Panc1 (cell line): ENCODE measurements at regions not wholly inside any gene's neighbourhood (a gene's known extent, or its start where the extent isn't known, plus 50 kb on each side); places are given as distances from the start of the nearest gene placed in this dataset.
A peak's percentile ranks its signal among the peaks of the same experiment; 100 is the strongest.

Experiments used
- POLR2AphosphoS5 ChIP-seq: IDR thresholded peaks from 2 replicates; pipeline ENCODE4 v1.6.1; 2012; ENCODE audit warnings: mild to moderate bottlenecking, low read depth, low read length, moderate library complexity
- SIN3A ChIP-seq: IDR thresholded peaks from 2 replicates; pipeline ENCODE4 v1.6.1; 2012; ENCODE audit warnings: low read depth, mild to moderate bottlenecking, low read length, moderate library complexity, borderline replicate concordance; ENCODE audit not compliant: insufficient read depth
- TF ChIP-seq, protein P1 (sequence below): fragments of 450-650 bp; IDR thresholded peaks from 2 replicates; pipeline ENCODE4 v1.5.1; 2017; ENCODE audit warnings: mild to moderate bottlenecking

DNA sequence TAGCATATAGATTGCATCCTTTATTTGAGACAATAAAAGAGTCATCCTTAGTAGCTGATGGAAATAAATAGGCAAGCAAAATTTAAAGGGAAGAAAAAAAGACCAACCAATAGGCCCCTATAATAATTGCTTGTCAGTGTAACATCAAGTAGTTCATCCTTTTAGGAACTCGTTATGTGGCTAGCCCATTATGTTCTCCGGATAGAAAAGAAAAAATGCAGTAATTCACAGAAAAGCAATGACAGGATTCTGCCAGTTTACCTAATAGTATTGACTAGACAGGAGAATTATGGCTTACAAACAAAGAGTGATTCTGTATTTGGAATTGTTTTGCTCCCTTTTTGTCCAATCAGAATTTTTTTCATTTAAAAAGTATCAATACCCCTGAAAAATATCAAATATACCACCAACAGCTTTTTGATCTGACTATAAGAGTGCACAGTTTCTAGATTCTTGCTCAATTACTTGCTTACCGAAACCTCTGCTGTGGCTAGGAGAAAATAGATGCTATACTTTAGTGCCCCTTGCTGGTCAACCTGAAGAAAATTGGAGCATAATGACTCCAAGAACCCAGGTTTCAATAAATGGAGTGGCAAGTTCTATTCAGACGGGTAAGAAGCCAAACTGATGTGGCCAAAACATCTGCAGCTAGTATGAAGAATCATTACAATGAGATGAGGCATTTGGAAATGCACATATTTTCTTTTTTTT is 91.5 kb upstream of the SASH1 start:
- TF ChIP-seq SIN3A: no peak
- TF ChIP-seq POLR2AphosphoS5: no peak
- TF ChIP-seq, protein P1, sequence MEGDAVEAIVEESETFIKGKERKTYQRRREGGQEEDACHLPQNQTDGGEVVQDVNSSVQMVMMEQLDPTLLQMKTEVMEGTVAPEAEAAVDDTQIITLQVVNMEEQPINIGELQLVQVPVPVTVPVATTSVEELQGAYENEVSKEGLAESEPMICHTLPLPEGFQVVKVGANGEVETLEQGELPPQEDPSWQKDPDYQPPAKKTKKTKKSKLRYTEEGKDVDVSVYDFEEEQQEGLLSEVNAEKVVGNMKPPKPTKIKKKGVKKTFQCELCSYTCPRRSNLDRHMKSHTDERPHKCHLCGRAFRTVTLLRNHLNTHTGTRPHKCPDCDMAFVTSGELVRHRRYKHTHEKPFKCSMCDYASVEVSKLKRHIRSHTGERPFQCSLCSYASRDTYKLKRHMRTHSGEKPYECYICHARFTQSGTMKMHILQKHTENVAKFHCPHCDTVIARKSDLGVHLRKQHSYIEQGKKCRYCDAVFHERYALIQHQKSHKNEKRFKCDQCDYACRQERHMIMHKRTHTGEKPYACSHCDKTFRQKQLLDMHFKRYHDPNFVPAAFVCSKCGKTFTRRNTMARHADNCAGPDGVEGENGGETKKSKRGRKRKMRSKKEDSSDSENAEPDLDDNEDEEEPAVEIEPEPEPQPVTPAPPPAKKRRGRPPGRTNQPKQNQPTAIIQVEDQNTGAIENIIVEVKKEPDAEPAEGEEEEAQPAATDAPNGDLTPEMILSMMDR: peak; percentile 51
